ENCODE measurements at regions not wholly inside any gene's neighbourhood (a gene's known extent, or its start where the extent isn't known, plus 50 kb on each side); places are given as distances from the start of the nearest gene placed in this dataset.

GRCh38 chrX:125108921-125109320 is 210.8 kb upstream of the TEX13C start:
- TF ChIP-seq CTCF (IDR thresholded peaks at IDR 0.05) = no peak
- TF ChIP-seq POLR2A (IDR thresholded peaks at IDR 0.05) = no peak

Data from thyroid gland (tissue), 4 donors.